Fibroblast of skin of scalp (primary cell): ENCODE measurements at regions not wholly inside any gene's neighbourhood (a gene's known extent, or its start where the extent isn't known, plus 50 kb on each side); places are given as distances from the start of the nearest gene placed in this dataset.
"Not testable (repeated sequence)": the region's sequence is repeated elsewhere in the genome, so short reads cannot be mapped to it uniquely, and the experiment has no call there.

Experiments
- DNase-seq: peaks from one replicate; pipeline ENCODE4 v3.0.0-alpha.2; 2013

DNA sequence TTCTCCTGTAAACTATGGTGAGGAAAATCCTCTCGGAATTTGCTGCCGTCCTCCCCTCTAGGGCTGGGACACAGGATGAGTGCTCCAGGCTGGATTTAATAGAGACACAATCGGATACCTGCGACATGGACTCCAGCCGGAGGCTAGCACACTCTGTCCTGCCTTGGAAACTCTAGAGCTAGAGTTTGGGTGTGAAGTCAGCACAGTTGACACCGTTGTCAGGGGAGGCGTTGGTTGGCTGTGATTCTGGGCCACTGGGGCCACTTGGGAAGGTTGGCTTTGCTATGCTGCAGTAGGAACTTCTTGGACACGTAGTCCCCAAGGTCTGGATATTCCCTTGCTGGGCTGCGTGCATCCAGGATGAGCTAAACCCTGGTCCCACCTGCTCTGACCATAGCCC, 169.4 kb downstream of the NRN1 start:
- no peak for DNase-seq

DNA sequence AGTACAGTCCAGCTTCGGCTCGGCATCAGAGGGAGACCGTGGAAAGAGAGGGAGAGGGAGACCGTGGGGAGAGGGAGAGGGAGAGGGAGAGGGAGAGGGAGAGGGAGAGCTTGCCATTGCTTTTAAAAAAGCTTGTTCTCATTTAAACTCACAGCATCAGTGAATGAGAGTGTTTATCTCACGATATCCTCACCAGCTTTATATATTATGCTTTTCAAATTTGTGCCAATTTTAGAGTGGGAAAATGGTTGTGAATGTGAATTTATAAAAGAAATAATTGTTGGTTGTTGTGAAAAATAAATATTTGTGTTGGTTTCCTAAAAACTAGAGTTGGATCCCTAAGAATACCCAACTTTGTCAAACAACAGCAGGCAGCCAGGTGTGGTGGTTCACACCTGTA, 170.1 kb downstream of the NRN1 start:
- DNase-seq = not testable (repeated sequence)

DNA sequence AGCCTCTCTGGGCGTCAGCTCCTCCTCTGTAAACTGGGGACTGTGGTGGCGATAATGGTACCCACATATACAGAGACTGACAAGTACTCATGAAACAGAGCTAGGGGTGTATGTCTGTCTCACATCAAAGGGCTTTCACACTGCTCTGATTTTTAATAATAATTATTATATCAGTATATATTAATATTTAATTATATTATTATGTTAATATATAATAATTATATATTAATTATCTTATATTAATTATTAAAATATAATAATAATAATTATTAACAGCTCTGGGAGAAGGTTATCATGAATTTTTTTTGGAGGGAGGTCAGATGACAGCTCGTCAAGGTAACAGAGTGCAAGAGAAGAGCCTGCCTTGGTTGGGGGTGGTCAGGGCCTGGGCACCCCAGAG, 173.6 kb downstream of the NRN1 start:
- no peak for DNase-seq

DNA sequence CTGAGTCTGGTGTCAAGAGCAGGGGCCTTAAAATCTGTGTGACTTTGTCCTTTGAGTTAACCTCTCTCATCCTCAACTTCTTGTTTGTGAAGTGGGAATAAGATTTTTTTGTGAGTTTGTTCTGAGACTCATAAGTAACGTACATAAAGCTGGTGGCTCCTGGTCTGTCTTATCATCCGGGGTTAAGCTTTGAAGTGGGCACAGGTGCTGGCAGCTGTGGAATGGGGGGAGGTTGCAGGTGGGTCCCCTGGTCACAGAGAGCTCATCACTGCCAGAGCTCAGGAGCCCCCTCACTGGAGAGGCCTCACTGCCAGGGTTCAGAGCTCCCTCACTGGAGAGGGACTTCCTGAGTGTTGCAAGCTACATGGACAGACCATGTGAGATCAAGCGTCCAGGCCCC, 174.1 kb downstream of the NRN1 start:
- DNase-seq = no peak

DNA sequence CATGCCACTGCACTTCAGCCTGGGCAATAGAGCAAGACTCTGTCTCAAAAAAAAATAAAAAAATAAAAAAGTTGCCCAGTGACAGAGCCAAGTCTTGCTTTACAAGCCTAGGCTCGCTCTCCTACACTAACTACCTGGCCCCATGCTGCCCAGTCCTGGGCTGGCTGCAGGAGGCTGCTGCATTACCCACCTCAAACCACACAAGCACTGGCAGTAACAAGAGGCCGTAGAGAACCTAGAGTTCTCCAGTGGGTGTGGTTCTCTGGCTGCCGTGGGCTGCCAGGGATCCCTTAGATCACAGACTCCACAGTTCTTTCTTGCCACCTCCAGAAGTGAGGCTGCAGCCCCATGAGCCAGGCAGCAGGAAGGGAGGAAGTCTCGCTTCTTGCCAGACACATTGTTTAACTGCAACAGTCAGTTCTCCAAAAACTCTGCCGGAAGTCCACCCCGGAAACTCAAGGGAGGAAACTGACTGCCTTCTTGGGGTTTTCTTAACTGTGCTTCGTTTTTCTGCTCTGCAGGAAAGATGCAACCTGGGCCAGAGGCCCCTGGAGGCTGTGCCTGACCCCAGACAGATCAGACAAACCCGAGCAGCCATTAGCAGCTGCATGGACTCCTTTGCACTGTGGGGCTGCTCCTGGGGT, 175.4 kb downstream of the NRN1 start:
- not testable (repeated sequence) for DNase-seq

DNA sequence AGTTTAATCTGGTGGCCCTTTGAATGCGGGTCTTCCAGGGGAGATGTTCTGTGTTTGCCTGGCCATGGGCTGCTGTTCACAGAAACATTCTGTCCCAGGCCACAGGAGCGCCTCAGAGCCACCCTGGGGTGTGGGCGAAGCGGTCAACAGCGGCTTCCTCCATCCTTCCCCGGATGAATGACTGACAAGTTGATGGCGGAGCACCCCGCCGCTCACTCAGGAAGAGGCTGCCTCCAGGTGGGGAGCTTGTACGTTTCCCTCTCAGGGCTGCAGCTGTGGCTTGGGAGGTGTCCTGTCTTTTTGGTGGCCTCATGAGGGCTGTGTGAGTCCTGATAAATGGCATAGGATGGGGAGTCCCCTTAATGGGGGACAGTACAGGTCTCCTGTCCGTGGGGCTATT, 178.4 kb downstream of the NRN1 start:
- DNase-seq = no peak

DNA sequence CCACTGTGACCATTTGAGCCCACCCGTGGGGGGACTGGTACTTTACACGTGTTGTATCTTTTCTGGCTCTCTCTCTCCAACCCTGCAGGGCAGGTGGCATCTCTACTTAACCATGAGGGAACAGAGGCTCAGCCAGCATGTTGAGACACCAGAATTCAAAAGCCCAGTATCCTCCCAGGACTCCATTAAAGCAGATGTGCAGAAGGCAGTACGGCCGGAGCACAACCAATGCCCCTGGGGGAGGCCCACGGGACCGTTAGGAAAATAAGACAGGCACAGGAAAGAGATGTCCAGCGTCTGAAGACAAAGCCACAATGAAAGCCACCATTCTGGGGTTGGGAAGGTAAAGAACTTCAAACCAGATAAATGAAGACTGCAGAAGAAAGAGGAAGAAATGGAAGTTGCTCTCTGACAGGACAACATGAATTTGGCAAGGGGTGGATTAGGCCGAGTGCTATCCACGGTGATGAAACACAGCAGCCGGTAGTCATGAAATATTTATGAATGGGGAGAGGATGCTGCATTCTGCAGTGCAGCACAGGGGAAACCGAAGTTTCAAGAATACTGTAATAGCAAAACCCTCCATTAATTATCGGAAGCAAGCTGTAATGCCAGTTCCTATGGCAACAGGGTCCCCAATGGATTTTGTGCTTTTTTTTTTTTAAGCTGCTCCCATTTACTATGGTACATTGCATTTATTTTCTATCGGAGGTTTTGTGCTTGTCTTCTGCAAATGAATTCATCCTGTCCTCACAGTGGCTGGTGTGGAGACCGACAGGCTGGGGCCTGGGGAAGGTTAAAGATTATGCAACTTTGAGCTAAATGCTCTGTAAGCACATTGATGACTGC, 179.4 kb downstream of the NRN1 start:
- DNase-seq = no peak

DNA sequence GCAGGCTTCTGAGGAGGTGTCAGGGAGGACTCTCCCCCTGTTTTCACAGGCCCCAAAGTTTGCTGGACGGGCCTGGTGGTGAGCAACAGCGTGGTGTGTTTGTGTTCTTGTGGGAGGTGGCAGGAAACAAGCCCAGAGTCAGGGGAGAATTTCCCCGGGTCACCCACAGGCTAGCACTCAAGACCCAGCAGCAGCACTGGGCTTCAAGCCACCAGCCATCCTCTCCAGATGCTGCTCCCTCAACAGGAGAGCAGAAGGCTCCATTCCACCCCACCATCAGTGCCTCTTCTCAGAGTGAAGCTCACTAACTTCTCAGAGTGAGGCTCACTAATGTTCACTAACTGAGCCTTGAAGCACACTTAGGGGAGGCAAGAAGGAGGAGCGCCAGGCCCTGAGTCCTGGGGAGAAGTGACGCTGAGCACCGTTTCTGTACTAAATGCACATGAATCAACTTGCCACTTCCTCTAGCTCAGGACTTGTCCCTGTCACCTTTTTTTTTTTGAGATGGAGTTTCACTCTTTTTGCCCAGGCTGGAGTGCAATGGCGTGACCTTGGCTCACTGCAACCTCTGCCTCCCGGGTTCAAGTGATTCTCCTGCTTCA, 182.2 kb downstream of the NRN1 start:
- DNase-seq = not testable (repeated sequence)
